ENCODE measurements at regions not wholly inside any gene's neighbourhood (a gene's known extent, or its start where the extent isn't known, plus 50 kb on each side); places are given as distances from the start of the nearest gene placed in this dataset.

GRCh38 chr3:102059145-102059943 is 210.0 kb downstream of the NFKBIZ start:
- H3K79me2 ChIP-seq (ENCODE audit: control insufficient read depth, insufficient read depth, low read length) = no peaks in the 10 kb centered on the region
- H4K20me1 ChIP-seq (replicated peaks; ENCODE audit: control insufficient read depth, extremely low read depth, insufficient read depth, low read length) = no peaks in the 10 kb centered on the region
- no peak overlapping the region for H2AFZ ChIP-seq (ENCODE audit: low read depth, low read length)
- no peaks in the 10 kb centered on the region for H3K27me3 ChIP-seq (ENCODE audit: control insufficient read depth in 2 of 2, insufficient read depth in 2 of 2, low read length in 2 of 2)
- TF ChIP-seq POLR2AphosphoS5 (IDR thresholded peaks at IDR 0.05; ENCODE audit: insufficient read depth, low read depth, low read length) (no peak), GATA2 (IDR thresholded peaks at IDR 0.05; ENCODE audit: insufficient read depth, insufficient read length, low read depth, low read length) (no peak), FOS (IDR thresholded peaks at IDR 0.05; ENCODE audit: borderline replicate concordance, insufficient read depth, low read length) (no peak), MYC (IDR thresholded peaks at IDR 0.05; ENCODE audit: low read depth, low read length) (no peak), CTCF (IDR thresholded peaks at IDR 0.05; ENCODE audit: extremely low read depth in 1 of 2, insufficient read depth in 1 of 2, low read depth in 1 of 2, low read length in 2 of 2) (no peak), POLR2A (IDR thresholded peaks at IDR 0.05; ENCODE audit: low read depth, low read length) (no peak), JUN (IDR thresholded peaks at IDR 0.05; ENCODE audit: borderline replicate concordance, insufficient read depth, insufficient read length, low read depth) (no peak), MAX (IDR thresholded peaks at IDR 0.05; ENCODE audit: insufficient read depth, insufficient read length) (no peak), EZH2 (IDR thresholded peaks at IDR 0.05; ENCODE audit: borderline replicate concordance, low read depth, low read length, severe bottlenecking) (no peak)
- no TSS peak for BruUV-seq (replicated peaks)
- H3K4me1 ChIP-seq (ENCODE audit: control insufficient read depth, extremely low read depth, insufficient read depth, low read length) = no peaks in the 10 kb centered on the region
- no peak overlapping the region for H3K9ac ChIP-seq (replicated peaks; ENCODE audit: extremely low read depth, insufficient read depth, low read length)
- intact Hi-C loops (cut with micrococcal nuclease) = no loop called here
- H3K9me3 ChIP-seq (replicated peaks; ENCODE audit: control insufficient read depth, insufficient read depth, low read length) = no peaks in the 10 kb centered on the region
- dilution Hi-C loops (cut with MboI; ENCODE audit: extremely low pct_ligation_motif_present, low sequenced_read_pairs) = no loop called here
- no peaks in the 10 kb centered on the region for H3K9me1 ChIP-seq (replicated peaks; ENCODE audit: control insufficient read depth, extremely low read depth, insufficient read depth, low read length)
- DNase-seq (ENCODE audit: low read depth, low spot score) = no peak
- ChIA-PET POLR2A (no interaction called here), CTCF (no interaction called here)
- H3K4me2 ChIP-seq (ENCODE audit: insufficient read depth, low read length) = no peak overlapping the region
- no peak overlapping the region for H3K27ac ChIP-seq (ENCODE audit: insufficient read depth, low read depth, low read length)
- no peaks in the 10 kb centered on the region for H3K36me3 ChIP-seq (ENCODE audit: control insufficient read depth in 2 of 2, extremely low read depth in 1 of 2, insufficient read depth in 2 of 2, low read length in 2 of 2)
- H3K4me3 ChIP-seq (replicated peaks in 1 of 3; ENCODE audit: insufficient read depth in 1 of 3, low read depth in 1 of 3, low read length in 3 of 3) = no peak overlapping the region
- no peak for FAIRE-seq
